NCI-H1417 (cell line): ENCODE measurements at regions not wholly inside any gene's neighbourhood (a gene's known extent, or its start where the extent isn't known, plus 50 kb on each side); places are given as distances from the start of the nearest gene placed in this dataset.
A peak's percentile ranks its signal among the peaks of the same experiment; 100 is the strongest.
"Not testable (repeated sequence)": the region's sequence is repeated elsewhere in the genome, so short reads cannot be mapped to it uniquely, and the experiment has no call there.

Experiments
- DNase-seq, 3 experiments: peaks; one replicate each; lab custom pipeline; 2025; lab: John Stamatoyannopoulos, UW

GRCh38 chr5:56295311-56295710 is 62.2 kb upstream of the ANKRD55 start:
- not testable (repeated sequence) for DNase-seq

GRCh38 chr5:56294354-56294753 is 61.2 kb upstream of the ANKRD55 start:
- DNase-seq: no peak

GRCh38 chr5:56292874-56293273 is 59.7 kb upstream of the ANKRD55 start:
- DNase-seq: not testable (repeated sequence)

- DNase-seq: no peak
These were observed 58.7 kb upstream of the ANKRD55 start for GRCh38 chr5:56291661-56292374.

GRCh38 chr5:56291079-56291643 is 58.0 kb upstream of the ANKRD55 start:
- no peak for DNase-seq

- DNase-seq: no peak
These were observed 57.4 kb upstream of the ANKRD55 start for GRCh38 chr5:56290378-56291078.

- DNase-seq: no peak
These were observed 56.5 kb upstream of the ANKRD55 start for GRCh38 chr5:56289602-56289987.

GRCh38 chr5:56288873-56289601 is 55.9 kb upstream of the ANKRD55 start:
- peak in 1 of 3 experiments; percentile 20 for DNase-seq

GRCh38 chr5:56286015-56286884 is 53.1 kb upstream of the ANKRD55 start:
- DNase-seq: no peak

- no peak for DNase-seq
These were observed 49.8 kb upstream of the ANKRD55 start for GRCh38 chr5:56282951-56283350.
